Suppressor macrophage treated with lipopolysaccharide for 4 hours (primary cell): ENCODE measurements at regions not wholly inside any gene's neighbourhood (a gene's known extent, or its start where the extent isn't known, plus 50 kb on each side); places are given as distances from the start of the nearest gene placed in this dataset.
"Not testable (repeated sequence)": the region's sequence is repeated elsewhere in the genome, so short reads cannot be mapped to it uniquely, and the experiment has no call there.

Experiments
- DNase-seq: peaks from one replicate; pipeline ENCODE4 v3.0.0-alpha.2; 2020

- DNase-seq: no peak
Measured at GRCh38 chr4:136002316-136002715, 1530.0 kb downstream of the PCDH18 start.

GRCh38 chr4:136001791-136002190 lies 1530.5 kb downstream of the PCDH18 start:
- no peak for DNase-seq

- no peak for DNase-seq
Measured at GRCh38 chr4:136000246-136000645, 1532.0 kb downstream of the PCDH18 start.

- no peak for DNase-seq
Measured at GRCh38 chr4:135994360-135994759, 1537.9 kb downstream of the PCDH18 start.

- DNase-seq: no peak
Measured at GRCh38 chr4:135976860-135977259, 1555.4 kb downstream of the PCDH18 start.

- DNase-seq: peak; percentile 3
Measured at GRCh38 chr4:135966936-135967335, 1565.4 kb downstream of the PCDH18 start.

GRCh38 chr4:135963009-135963408 lies 1569.3 kb downstream of the PCDH18 start:
- DNase-seq: no peak

- DNase-seq: no peak
Measured at GRCh38 chr4:135949931-135950330, 1582.4 kb downstream of the PCDH18 start.

- DNase-seq: no peak
Measured at GRCh38 chr4:135948797-135949196, 1583.5 kb downstream of the PCDH18 start.

GRCh38 chr4:135941671-135942070 lies 1590.6 kb downstream of the PCDH18 start:
- DNase-seq: no peak

- no peak for DNase-seq
Measured at GRCh38 chr4:135934026-135934425, 1598.3 kb downstream of the PCDH18 start.

- no peak for DNase-seq
Measured at GRCh38 chr4:135927651-135928050, 1604.6 kb downstream of the PCDH18 start.

GRCh38 chr4:135921081-135921480 lies 1611.2 kb downstream of the PCDH18 start:
- DNase-seq: no peak

- no peak for DNase-seq
Measured at GRCh38 chr4:135917011-135917410, 1615.3 kb downstream of the PCDH18 start.

GRCh38 chr4:135900956-135901355 lies 1631.3 kb downstream of the PCDH18 start:
- no peak for DNase-seq

- not testable (repeated sequence) for DNase-seq
Measured at GRCh38 chr4:135864304-135864703, 1662.7 kb upstream of the PABPC4L start.

- no peak for DNase-seq
Measured at GRCh38 chr4:135840781-135841180, 1639.2 kb upstream of the PABPC4L start.

- DNase-seq: no peak
Measured at GRCh38 chr4:135839712-135840111, 1638.1 kb upstream of the PABPC4L start.

GRCh38 chr4:135838889-135839288 lies 1637.3 kb upstream of the PABPC4L start:
- peak; percentile 1 for DNase-seq

- no peak for DNase-seq
Measured at GRCh38 chr4:135834471-135834870, 1632.9 kb upstream of the PABPC4L start.

GRCh38 chr4:135833529-135833928 lies 1631.9 kb upstream of the PABPC4L start:
- no peak for DNase-seq

- no peak for DNase-seq
Measured at GRCh38 chr4:135824759-135825296, 1623.2 kb upstream of the PABPC4L start.

GRCh38 chr4:135804785-135805184 lies 1603.2 kb upstream of the PABPC4L start:
- DNase-seq: no peak

GRCh38 chr4:135777361-135777760 lies 1575.8 kb upstream of the PABPC4L start:
- no peak for DNase-seq

- DNase-seq: no peak
Measured at GRCh38 chr4:135775909-135776308, 1574.3 kb upstream of the PABPC4L start.

GRCh38 chr4:135770505-135770904 lies 1568.9 kb upstream of the PABPC4L start:
- DNase-seq: no peak
